OCI-LY7 (cell line): ENCODE measurements at regions not wholly inside any gene's neighbourhood (a gene's known extent, or its start where the extent isn't known, plus 50 kb on each side); places are given as distances from the start of the nearest gene placed in this dataset.

Experiments used
- CTCF ChIP-seq: fragments of 200-600 bp; sonication (generic); conservative IDR thresholded peaks from 2 replicates; pipeline ENCODE4 v1.5.1; 2014; ENCODE audit warnings: mild to moderate bottlenecking, antibody characterized with exemption, low read length, moderate library complexity, mixed read lengths
- EZH2phosphoT487 ChIP-seq: fragments of 200-600 bp; sonication (generic); IDR thresholded peaks from 2 replicates; pipeline ENCODE4 v1.6.1; 2018; ENCODE audit warnings: low read depth, borderline replicate concordance, mild to moderate bottlenecking, mixed run types, antibody characterized with exemption, low read length, moderate library complexity, mixed read lengths

- TF ChIP-seq CTCF (peak; percentile 49), EZH2phosphoT487 (no peak)
Observed at GRCh38 chr15:53869044-53869805, 109.0 kb upstream of the UNC13C start.
